ENCODE measurements at regions not wholly inside any gene's neighbourhood (a gene's known extent, or its start where the extent isn't known, plus 50 kb on each side); places are given as distances from the start of the nearest gene placed in this dataset.

- TF ChIP-seq, protein P1, sequence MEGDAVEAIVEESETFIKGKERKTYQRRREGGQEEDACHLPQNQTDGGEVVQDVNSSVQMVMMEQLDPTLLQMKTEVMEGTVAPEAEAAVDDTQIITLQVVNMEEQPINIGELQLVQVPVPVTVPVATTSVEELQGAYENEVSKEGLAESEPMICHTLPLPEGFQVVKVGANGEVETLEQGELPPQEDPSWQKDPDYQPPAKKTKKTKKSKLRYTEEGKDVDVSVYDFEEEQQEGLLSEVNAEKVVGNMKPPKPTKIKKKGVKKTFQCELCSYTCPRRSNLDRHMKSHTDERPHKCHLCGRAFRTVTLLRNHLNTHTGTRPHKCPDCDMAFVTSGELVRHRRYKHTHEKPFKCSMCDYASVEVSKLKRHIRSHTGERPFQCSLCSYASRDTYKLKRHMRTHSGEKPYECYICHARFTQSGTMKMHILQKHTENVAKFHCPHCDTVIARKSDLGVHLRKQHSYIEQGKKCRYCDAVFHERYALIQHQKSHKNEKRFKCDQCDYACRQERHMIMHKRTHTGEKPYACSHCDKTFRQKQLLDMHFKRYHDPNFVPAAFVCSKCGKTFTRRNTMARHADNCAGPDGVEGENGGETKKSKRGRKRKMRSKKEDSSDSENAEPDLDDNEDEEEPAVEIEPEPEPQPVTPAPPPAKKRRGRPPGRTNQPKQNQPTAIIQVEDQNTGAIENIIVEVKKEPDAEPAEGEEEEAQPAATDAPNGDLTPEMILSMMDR (conservative IDR thresholded peaks at IDR 0.05): no peak
- no peak for TF ChIP-seq ZFX (IDR thresholded peaks at IDR 0.05)
Observed at GRCh38 chr11:110027627-110028371, 65.4 kb upstream of the ZC3H12C start.

All from C4-2B (cell line).